SK-N-SH treated with all-trans-retinoic acid at 6 μM for 48 hours (cell line): ENCODE measurements at regions not wholly inside any gene's neighbourhood (a gene's known extent, or its start where the extent isn't known, plus 50 kb on each side); places are given as distances from the start of the nearest gene placed in this dataset.

Experiments used
- ARNTL ChIP-seq: fragments of 450-650 bp; formaldehyde crosslinking; IDR thresholded peaks from 2 replicates; pipeline ENCODE4 v1.5.0; 2020; ENCODE audit warnings: low read depth, mild to moderate bottlenecking, moderate library complexity, borderline replicate concordance
- BACH2 ChIP-seq: fragments of 250-450 bp; sonication (Bioruptor Pico); IDR thresholded peaks from 2 replicates; pipeline ENCODE4 v1.9.0; 2021; ENCODE audit warnings: mild to moderate bottlenecking, borderline replicate concordance
- CREB5 ChIP-seq: fragments of 250-450 bp; sonication (Bioruptor Pico); IDR thresholded peaks from 2 replicates; pipeline ENCODE4 v1.5.1; 2020; ENCODE audit warnings: low read depth, mild to moderate bottlenecking, moderate library complexity
- CSDC2 ChIP-seq: fragments of 250-450 bp; sonication (Bioruptor Pico); IDR thresholded peaks from 2 replicates; pipeline ENCODE4 v1.5.0; 2020; ENCODE audit warnings: mild to moderate bottlenecking, moderate library complexity
- ESRRG ChIP-seq: fragments of 250-450 bp; sonication (Bioruptor Pico); IDR thresholded peaks from 2 replicates; pipeline ENCODE4 v1.6.1; 2021; ENCODE audit warnings: mild to moderate bottlenecking
- GLIS3 ChIP-seq: fragments of 250-450 bp; sonication (Bioruptor Pico); IDR thresholded peaks from 2 replicates; pipeline ENCODE4 v1.5.0; 2020; ENCODE audit warnings: mild to moderate bottlenecking, moderate library complexity
- OSR1 ChIP-seq: fragments of 250-450 bp; sonication (Bioruptor Pico); IDR thresholded peaks from 2 replicates; pipeline ENCODE4 v1.8.0; 2022; ENCODE audit warnings: moderate library complexity, mild to moderate bottlenecking, inconsistent platforms
- PPARA ChIP-seq: fragments of 250-450 bp; sonication (Bioruptor Pico); IDR thresholded peaks from 2 replicates; pipeline ENCODE4 v1.5.0; 2020; ENCODE audit warnings: mild to moderate bottlenecking, borderline replicate concordance
- RARB ChIP-seq: fragments of 250-450 bp; sonication (Bioruptor Pico); IDR thresholded peaks from 2 replicates; pipeline ENCODE4 v1.8.0; 2021; ENCODE audit warnings: mild to moderate bottlenecking, moderate library complexity
- TSHZ2 ChIP-seq: fragments of 250-450 bp; sonication (Bioruptor Pico); IDR thresholded peaks from 2 replicates; pipeline ENCODE4 v1.5.0; 2020; ENCODE audit warnings: mild to moderate bottlenecking, moderate library complexity
- ZFP3 ChIP-seq: fragments of 250-450 bp; sonication (Bioruptor Pico); IDR thresholded peaks from 2 replicates; pipeline ENCODE4 v1.5.0; 2020; ENCODE audit warnings: mild to moderate bottlenecking, moderate library complexity
- TF ChIP-seq, protein P1 (sequence below): fragments of 250-450 bp; sonication (Bioruptor Pico); IDR thresholded peaks from 2 replicates; pipeline ENCODE4 v1.8.0; 2021; ENCODE audit warnings: low read depth, mild to moderate bottlenecking, moderate library complexity, borderline replicate concordance
- TF ChIP-seq, protein P2 (sequence below): fragments of 250-450 bp; sonication (Bioruptor Pico); IDR thresholded peaks from 2 replicates; pipeline ENCODE4 v1.8.0; 2020; ENCODE audit warnings: mild to moderate bottlenecking, moderate library complexity, borderline replicate concordance

DNA sequence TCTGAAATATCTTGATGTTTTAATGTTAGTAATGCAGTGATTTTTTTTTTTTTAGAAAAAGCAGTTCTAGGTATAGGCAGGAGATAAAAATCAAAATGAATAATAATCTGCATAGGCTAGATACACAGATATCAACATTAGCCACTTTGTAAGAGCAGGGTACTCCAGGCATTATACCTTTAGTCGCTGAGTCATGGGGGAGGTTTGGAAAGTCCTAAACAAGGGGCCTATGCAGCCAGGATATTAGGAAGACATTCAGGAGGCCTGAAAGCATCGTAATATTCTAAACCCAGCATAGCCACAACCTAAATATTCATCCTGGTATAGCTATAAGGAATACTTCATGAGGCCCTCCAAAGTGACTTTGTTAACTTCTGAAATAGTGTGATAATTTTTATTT, 258.1 kb upstream of the NECTIN3 start:
- TF ChIP-seq OSR1: no peak
- no peak for TF ChIP-seq CREB5 (CRISPR knock-in tag)
- no peak for TF ChIP-seq CSDC2 (CRISPR knock-in tag)
- TF ChIP-seq, protein P1, sequence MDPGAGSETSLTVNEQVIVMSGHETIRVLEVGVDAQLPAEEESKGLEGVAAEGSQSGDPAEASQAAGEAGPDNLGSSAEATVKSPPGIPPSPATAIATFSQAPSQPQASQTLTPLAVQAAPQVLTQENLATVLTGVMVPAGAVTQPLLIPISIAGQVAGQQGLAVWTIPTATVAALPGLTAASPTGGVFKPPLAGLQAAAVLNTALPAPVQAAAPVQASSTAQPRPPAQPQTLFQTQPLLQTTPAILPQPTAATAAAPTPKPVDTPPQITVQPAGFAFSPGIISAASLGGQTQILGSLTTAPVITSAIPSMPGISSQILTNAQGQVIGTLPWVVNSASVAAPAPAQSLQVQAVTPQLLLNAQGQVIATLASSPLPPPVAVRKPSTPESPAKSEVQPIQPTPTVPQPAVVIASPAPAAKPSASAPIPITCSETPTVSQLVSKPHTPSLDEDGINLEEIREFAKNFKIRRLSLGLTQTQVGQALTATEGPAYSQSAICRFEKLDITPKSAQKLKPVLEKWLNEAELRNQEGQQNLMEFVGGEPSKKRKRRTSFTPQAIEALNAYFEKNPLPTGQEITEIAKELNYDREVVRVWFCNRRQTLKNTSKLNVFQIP (CRISPR knock-in tag): no peak
- TF ChIP-seq ZFP3 (CRISPR knock-in tag): no peak
- TF ChIP-seq BACH2 (CRISPR knock-in tag): no peak
- TF ChIP-seq TSHZ2 (CRISPR knock-in tag): no peak
- TF ChIP-seq RARB (CRISPR knock-in tag): no peak
- TF ChIP-seq, protein P2, sequence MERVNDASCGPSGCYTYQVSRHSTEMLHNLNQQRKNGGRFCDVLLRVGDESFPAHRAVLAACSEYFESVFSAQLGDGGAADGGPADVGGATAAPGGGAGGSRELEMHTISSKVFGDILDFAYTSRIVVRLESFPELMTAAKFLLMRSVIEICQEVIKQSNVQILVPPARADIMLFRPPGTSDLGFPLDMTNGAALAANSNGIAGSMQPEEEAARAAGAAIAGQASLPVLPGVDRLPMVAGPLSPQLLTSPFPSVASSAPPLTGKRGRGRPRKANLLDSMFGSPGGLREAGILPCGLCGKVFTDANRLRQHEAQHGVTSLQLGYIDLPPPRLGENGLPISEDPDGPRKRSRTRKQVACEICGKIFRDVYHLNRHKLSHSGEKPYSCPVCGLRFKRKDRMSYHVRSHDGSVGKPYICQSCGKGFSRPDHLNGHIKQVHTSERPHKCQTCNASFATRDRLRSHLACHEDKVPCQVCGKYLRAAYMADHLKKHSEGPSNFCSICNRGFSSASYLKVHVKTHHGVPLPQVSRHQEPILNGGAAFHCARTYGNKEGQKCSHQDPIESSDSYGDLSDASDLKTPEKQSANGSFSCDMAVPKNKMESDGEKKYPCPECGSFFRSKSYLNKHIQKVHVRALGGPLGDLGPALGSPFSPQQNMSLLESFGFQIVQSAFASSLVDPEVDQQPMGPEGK (CRISPR knock-in tag): no peak
- TF ChIP-seq GLIS3 (CRISPR knock-in tag): no peak
- no peak for TF ChIP-seq ESRRG (CRISPR knock-in tag)
- no peak for TF ChIP-seq ARNTL
- no peak for TF ChIP-seq PPARA (CRISPR knock-in tag)
